GM23248 (cell line): ENCODE measurements at regions not wholly inside any gene's neighbourhood (a gene's known extent, or its start where the extent isn't known, plus 50 kb on each side); places are given as distances from the start of the nearest gene placed in this dataset.

Source experiments
- DNase-seq: peaks from one replicate; pipeline ENCODE4 v3.0.0-alpha.2; 2015
- H2AFZ ChIP-seq: fragments of 200-600 bp; sonication (generic); 2 replicates; pipeline ENCODE4 v1.6.1; 2016; ENCODE audit warnings: antibody characterized with exemption
- H3F3A ChIP-seq: fragments of 200-600 bp; sonication (generic); 2 replicates; pipeline ENCODE4 v1.6.1; 2016; ENCODE audit warnings: mild to moderate bottlenecking, antibody characterized with exemption, mixed run types; ENCODE audit not compliant: insufficient read depth
- H3K27ac ChIP-seq: fragments of 200-600 bp; sonication (generic); 2 replicates; pipeline ENCODE4 v1.5.1; 2016; ENCODE audit warnings: mild to moderate bottlenecking
- H3K27me3 ChIP-seq: fragments of 200-600 bp; sonication (generic); replicated peaks from 2 replicates; pipeline ENCODE4 v1.6.1; 2016; ENCODE audit warnings: mild to moderate bottlenecking; ENCODE audit not compliant: insufficient read depth
- H3K36me3 ChIP-seq: fragments of 200-600 bp; sonication (generic); 2 replicates; pipeline ENCODE4 v1.6.1; 2016; ENCODE audit warnings: low read depth, mild to moderate bottlenecking
- H3K4me1 ChIP-seq: fragments of 200-600 bp; sonication (generic); 2 replicates; pipeline ENCODE4 v1.6.1; 2016; ENCODE audit warnings: mild to moderate bottlenecking; ENCODE audit not compliant: insufficient read depth
- H3K4me2 ChIP-seq: fragments of 200-600 bp; sonication (generic); one replicate; pipeline ENCODE4 v1.6.1; 2016; ENCODE audit warnings: mild to moderate bottlenecking; ENCODE audit not compliant: unreplicated experiment
- H3K4me3 ChIP-seq: fragments of 200-600 bp; sonication (generic); 2 replicates; pipeline ENCODE4 v1.5.1; 2016; ENCODE audit warnings: mild to moderate bottlenecking
- H3K79me2 ChIP-seq: fragments of 200-600 bp; sonication (generic); 2 replicates; pipeline ENCODE4 v1.6.1; 2016; ENCODE audit warnings: mild to moderate bottlenecking; ENCODE audit not compliant: insufficient read depth
- H3K9ac ChIP-seq: fragments of 200-600 bp; sonication (generic); 2 replicates; pipeline ENCODE4 v1.6.1; 2016; ENCODE audit warnings: mild to moderate bottlenecking
- H3K9me2 ChIP-seq: fragments of 200-600 bp; sonication (generic); 2 replicates; pipeline ENCODE4 v1.6.1; 2016; ENCODE audit warnings: mixed run types, mild to moderate bottlenecking, moderate library complexity; ENCODE audit not compliant: insufficient read depth
- H3K9me3 ChIP-seq: fragments of 200-600 bp; sonication (generic); one replicate; pipeline ENCODE4 v1.6.1; 2017; ENCODE audit warnings: low read depth
- H4K20me1 ChIP-seq: fragments of 200-600 bp; sonication (generic); 2 replicates; pipeline ENCODE4 v1.6.0; 2016; ENCODE audit not compliant: insufficient read depth
- EZH2 ChIP-seq: fragments of 200-600 bp; sonication (generic); IDR thresholded peaks from 2 replicates; pipeline ENCODE4 v1.6.1; 2018; ENCODE audit warnings: antibody characterized with exemption, mild to moderate bottlenecking; ENCODE audit not compliant: insufficient read depth, poor library complexity, severe bottlenecking
- EZH2phosphoT487 ChIP-seq: fragments of 200-600 bp; sonication (generic); IDR thresholded peaks from 2 replicates; pipeline ENCODE4 v1.6.1; 2018; ENCODE audit warnings: antibody characterized with exemption, moderate library complexity, mild to moderate bottlenecking, low read depth; ENCODE audit not compliant: insufficient read depth
- WGBS, 2 experiments: methylation state at CpG; one replicate each; pipeline ENCODE4 v1.1.6; 2015 to 2017; ENCODE audit warnings: low lambda C conversion rate in 2 of 2, low coverage in 1 of 2; ENCODE audit errors: missing lambda C conversion rate in 2 of 2; 5-methylcytosine and 5-hydroxymethylcytosine counted together
- in situ Hi-C: fragments of 300-500 bp; cut with MboI; formaldehyde crosslinking; loops from 2 replicates; pipeline ENCODE4 v1.15.0; 2020

DNA sequence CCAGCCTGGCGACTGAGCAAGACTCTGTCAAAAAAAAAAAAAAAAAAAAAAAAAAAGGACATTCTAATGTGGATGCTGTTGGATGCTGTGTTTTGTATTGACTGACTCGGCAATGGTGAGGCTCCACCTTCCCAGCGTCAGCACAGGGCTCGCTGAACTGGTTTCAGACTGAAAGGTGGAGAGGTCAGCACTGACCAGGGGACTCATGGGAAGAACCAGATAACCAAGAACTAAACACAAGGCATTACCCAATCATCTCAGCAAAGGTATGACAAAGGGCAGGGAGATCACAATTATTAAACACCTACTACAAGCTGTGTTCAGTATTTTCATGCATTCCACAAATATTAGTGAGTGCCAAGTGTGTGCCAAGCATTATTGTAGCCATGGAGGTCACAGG lies 103.2 kb downstream of the LRATD1 start:
- no peak for DNase-seq
- no peak for TF ChIP-seq EZH2phosphoT487
- no peak for TF ChIP-seq EZH2
- no peaks in the 10 kb centered on the region for H3K9me3 ChIP-seq
- no peak overlapping the region for H2AFZ ChIP-seq
- no peaks in the 10 kb centered on the region for H3K79me2 ChIP-seq
- no peak overlapping the region for H3K9ac ChIP-seq
- no peaks in the 10 kb centered on the region for H3F3A ChIP-seq
- H3K4me1 ChIP-seq = no peaks in the 10 kb centered on the region
- H3K36me3 ChIP-seq = no peaks in the 10 kb centered on the region
- no peak overlapping the region for H3K4me3 ChIP-seq
- no peak overlapping the region for H3K4me2 ChIP-seq
- no peaks in the 10 kb centered on the region for H4K20me1 ChIP-seq
- no peak overlapping the region for H3K27ac ChIP-seq
- WGBS, 2 experiments = 24 to 35% methylated on average over 4 of the region's 4 CpGs
- in situ Hi-C loops = no loop called here
- no peaks in the 10 kb centered on the region for H3K9me2 ChIP-seq
- no peaks in the 10 kb centered on the region for H3K27me3 ChIP-seq

DNA sequence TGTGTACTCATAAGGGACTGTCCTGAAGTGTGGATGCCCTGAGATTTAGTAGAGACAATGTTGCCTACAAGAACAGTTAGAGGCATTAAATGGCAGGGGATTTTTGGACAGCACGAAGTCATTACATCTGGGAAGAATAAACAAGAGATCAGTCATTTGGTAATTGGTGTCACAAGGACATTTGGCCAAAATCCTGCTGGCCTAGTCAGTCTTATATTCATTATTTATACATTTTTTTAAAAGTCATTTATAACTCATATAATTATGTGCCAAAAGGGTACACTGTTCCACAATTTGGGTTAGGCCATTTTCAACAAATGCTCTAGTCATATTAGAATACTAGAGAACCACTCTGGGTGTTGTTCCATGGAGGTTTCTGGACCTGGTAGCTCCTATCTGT lies 104.7 kb downstream of the LRATD1 start:
- Histone ChIP-seq H3K4me2 (no peak overlapping the region), H3K27me3 (no peaks in the 10 kb centered on the region), H3F3A (no peaks in the 10 kb centered on the region), H3K79me2 (no peaks in the 10 kb centered on the region), H3K9ac (no peak overlapping the region), H4K20me1 (no peaks in the 10 kb centered on the region), H3K9me2 (no peaks in the 10 kb centered on the region), H2AFZ (no peak overlapping the region), H3K36me3 (no peaks in the 10 kb centered on the region), H3K27ac (no peak overlapping the region), H3K9me3 (no peaks in the 10 kb centered on the region), H3K4me1 (no peaks in the 10 kb centered on the region), H3K4me3 (no peak overlapping the region)
- in situ Hi-C loops = no loop called here
- WGBS, 2 experiments = 0 to 10% methylated on average over 1 of the region's 1 CpG
- DNase-seq = no peak
- TF ChIP-seq EZH2phosphoT487 = no peak
- no peak for TF ChIP-seq EZH2

DNA sequence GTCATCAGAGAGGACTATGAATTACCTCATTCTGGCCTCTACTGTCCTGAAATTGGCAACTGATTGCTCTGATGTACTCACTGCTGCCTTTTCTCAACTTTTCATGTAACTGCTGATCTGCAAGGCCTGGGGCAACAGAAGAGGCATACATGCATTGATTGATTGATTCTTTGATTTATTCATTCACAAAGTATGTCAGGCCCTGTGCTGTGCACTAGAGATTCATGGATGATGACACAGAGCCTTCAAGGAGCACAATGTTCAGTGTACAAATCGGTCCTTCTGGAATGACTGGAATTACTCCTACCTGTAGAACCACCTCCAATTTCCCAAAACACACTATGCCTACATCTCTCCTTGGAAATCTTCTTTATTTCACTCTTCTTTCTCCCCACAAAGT lies 111.3 kb downstream of the LRATD1 start:
- in situ Hi-C loops = no loop called here
- no peak overlapping the region for H2AFZ ChIP-seq
- no peaks in the 10 kb centered on the region for H3K79me2 ChIP-seq
- H3K4me2 ChIP-seq = no peak overlapping the region
- no peaks in the 10 kb centered on the region for H3K9me3 ChIP-seq
- DNase-seq = no peak
- no peak overlapping the region for H3K9ac ChIP-seq
- peaks cover 7% of the 10 kb centered on the region; the same call in 1 of the 2 replicates for H3F3A ChIP-seq
- no peak overlapping the region for H3K4me3 ChIP-seq
- peaks cover 13% of the 10 kb centered on the region for H3K4me1 ChIP-seq
- H3K36me3 ChIP-seq = no peaks in the 10 kb centered on the region
- no peak for TF ChIP-seq EZH2phosphoT487
- no peak for TF ChIP-seq EZH2
- H3K27me3 ChIP-seq = no peaks in the 10 kb centered on the region
- H4K20me1 ChIP-seq = no peaks in the 10 kb centered on the region
- no peak overlapping the region for H3K27ac ChIP-seq
- H3K9me2 ChIP-seq = 0 out of 2 replicates have a peak, but pooled peaks cover 3% of the 10 kb centered on the region
- WGBS, 2 experiments = 74 to 75% methylated on average over 1 of the region's 1 CpG

DNA sequence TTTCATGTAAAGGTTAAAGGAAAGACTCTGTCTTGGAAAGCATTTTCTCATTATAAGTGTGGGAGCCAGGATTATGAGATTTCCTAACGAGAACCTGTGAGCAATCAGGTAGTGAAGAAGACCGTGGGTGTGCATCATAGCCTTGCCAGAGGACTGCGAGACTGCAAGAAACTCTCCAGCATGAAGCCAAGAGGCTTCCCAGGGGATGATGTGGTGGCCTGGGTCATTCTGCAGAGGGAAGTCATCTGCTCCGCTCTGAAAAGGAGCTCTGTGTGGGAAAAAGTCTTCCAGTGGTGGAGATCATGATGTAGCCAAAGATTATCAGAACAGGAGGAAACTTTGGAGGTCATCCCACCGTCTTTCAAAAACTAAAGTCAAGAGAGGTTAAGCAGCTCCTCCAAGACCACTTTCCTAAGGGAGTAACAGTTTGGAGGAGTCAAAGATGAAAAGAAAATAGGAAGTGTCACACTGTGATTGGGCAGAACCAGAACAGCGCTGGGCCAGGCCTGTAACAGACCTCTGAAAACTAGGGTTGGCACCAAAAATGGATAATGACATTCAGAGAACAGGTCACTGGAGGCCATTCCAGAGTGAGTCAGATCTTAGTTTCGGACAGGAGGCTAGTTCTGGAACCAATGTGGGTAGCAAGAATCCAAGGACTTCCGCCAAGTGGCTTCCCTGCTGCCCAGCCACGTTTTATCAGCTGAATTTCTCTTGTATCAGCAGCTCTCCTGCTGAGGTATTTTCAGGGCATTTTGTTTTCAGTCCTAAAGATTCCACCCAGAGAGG lies 113.0 kb downstream of the LRATD1 start:
- 0 out of 2 replicates have a peak, but pooled peaks cover 3% of the 10 kb centered on the region for H3K9me2 ChIP-seq
- H3K4me1 ChIP-seq = peaks cover 24% of the 10 kb centered on the region
- H3K4me3 ChIP-seq = no peak overlapping the region
- no peaks in the 10 kb centered on the region for H3K79me2 ChIP-seq
- TF ChIP-seq EZH2phosphoT487 (no peak), EZH2 (no peak)
- H3K36me3 ChIP-seq = no peaks in the 10 kb centered on the region
- H2AFZ ChIP-seq = no peak overlapping the region
- in situ Hi-C loops = no loop called here
- H3F3A ChIP-seq = peaks cover 17% of the 10 kb centered on the region
- no peak overlapping the region for H3K9ac ChIP-seq
- no peaks in the 10 kb centered on the region for H3K27me3 ChIP-seq
- no peak overlapping the region for H3K4me2 ChIP-seq
- H3K27ac ChIP-seq = no peak overlapping the region
- 17 to 19% methylated on average over 9 of the region's 9 CpGs for WGBS, 2 experiments
- no peaks in the 10 kb centered on the region for H4K20me1 ChIP-seq
- H3K9me3 ChIP-seq = no peaks in the 10 kb centered on the region
- peak; percentile 62 for DNase-seq
